Suppressor macrophage (primary cell): ENCODE measurements at regions not wholly inside any gene's neighbourhood (a gene's known extent, or its start where the extent isn't known, plus 50 kb on each side); places are given as distances from the start of the nearest gene placed in this dataset.
"Not testable (repeated sequence)": the region's sequence is repeated elsewhere in the genome, so short reads cannot be mapped to it uniquely, and the experiment has no call there.

Experiments
- DNase-seq, 4 experiments: peaks; one replicate each; pipeline ENCODE4 v3.0.0-alpha.2; 2020 to 2022

DNA sequence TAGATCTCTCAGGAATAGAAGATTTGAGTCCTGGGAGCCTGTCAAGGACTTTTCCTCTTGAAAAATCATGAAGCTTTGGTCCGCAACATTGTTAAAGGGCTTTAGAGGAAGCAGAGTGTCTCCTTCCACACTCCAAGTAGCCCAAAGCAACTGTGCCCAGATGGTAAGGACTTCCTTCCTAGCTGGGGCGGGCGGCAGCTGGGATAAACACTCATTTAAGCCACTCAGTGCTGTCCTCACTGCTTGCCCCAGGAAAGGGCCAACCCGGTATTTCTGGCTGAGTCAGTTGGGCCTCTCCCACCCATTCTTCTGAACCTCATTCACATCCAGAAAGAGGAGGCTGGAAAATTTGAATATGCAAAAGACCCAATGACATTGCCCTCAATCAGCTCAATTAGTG lies 144.3 kb downstream of the CHIC2 start:
- DNase-seq: peak; percentile 63 to 81 (median 75)

DNA sequence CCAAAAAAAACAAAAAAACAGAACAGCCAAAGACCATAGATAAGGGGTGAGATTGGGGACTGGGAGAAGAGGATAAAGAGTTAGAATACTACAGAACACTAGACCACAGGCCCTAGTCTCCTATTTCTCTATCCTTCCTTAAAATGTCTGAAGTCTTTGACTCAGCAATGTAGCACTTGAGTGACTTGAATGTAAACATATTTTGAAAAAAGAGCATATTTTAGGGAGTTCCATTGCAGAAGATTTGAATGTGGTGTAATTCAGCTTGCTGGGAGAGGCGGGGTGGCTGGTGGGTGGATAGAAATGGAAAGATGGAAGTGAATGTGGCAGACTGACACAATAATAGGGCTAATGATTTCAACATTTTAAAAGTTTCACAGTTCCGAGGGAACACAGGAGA lies 144.9 kb downstream of the CHIC2 start:
- DNase-seq: peak; percentile 75 to 91 (median 88)

DNA sequence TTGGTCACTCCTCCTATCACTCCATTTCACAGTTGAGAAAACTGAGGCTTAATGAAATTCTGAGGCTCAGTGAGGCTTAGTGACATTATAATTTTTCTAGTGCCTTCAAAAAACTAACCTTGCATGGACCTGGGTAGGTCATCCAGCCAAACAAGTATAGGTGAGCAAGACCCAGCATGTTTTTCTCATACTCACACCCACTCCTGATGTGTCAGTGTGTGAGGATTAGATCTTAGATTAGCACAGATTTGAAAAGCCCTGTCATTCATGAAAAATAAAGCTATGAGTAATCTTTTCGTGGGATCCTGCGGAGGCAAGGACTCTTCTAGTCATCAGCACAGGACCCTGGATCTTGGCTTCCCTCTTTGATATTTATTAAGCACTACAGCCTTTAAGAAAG lies 146.7 kb downstream of the CHIC2 start:
- peak; percentile 55 to 90 (median 66) for DNase-seq

DNA sequence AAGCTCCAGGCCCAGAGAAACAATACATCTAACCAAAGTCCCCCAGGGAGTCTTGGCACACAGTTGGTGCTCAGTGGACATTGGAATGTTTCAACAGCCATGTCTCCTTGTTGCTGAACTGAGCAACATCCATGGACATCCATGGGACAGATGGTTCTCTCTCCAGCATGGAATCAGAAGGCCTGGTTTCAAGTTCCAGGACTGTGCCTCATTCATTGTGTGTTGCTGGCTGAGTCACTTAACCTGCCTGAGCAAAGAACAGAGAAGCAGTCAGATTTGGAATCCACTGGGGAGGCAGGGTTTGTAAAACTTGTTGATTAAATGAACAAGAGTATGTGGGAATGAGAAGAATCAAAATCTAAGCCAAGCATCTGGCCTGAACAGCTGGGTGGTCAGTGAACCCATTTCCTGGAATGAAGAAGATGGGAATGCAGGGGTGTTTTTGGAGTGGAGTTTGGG lies 147.9 kb downstream of the CHIC2 start:
- no peak for DNase-seq

DNA sequence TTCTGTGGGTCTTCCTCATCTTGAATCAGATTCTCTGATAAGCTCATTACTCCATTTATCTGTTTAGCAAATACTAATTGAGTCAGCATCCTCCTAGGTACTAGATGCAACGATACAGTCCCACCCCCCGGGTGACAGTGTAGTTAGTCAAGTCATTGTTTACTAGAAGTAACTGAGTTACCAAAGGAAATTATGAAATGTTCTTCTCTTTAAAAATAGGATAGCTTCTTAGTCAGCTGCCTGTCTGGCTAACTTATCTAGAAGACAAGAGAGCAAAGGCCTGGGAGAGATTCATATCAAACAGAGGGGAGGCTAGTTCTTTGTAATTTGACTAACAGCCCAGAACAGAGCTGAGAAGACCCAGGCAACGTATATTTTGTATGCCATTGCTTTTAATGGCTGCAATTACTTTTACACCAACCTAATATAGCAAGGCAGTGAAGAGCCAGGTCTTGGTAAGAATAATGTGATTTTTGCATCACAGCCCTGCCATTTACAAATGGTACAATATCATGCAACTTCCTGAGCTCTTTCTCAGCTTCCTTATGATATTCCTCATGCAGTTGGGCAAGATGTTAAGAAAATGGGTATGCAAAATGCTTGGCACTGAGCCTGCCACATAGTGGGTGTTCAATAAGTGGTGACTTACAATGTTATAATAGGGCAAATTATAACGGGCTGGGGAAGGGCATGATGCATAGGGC lies 149.9 kb downstream of the CHIC2 start:
- DNase-seq: peak; percentile 75 to 94 (median 87)

DNA sequence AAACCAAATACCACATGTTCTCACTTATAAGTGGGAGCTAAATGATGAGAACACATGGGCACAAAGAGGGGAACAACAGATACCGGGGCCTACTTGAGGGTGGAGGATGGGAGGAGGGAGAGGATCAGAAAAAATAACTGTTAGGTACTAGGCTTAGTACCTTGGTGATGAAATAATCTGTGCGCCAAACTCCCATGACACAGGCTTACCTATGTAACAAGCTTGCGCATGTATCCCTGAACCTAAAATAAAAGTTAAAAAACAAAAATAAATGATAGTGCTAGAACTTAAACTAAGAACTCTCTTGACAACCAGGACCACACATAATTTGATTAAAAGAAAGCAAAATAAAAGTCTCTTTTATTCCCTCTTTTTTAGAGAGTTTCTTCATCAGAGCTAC lies 150.6 kb downstream of the CHIC2 start:
- DNase-seq: no peak

DNA sequence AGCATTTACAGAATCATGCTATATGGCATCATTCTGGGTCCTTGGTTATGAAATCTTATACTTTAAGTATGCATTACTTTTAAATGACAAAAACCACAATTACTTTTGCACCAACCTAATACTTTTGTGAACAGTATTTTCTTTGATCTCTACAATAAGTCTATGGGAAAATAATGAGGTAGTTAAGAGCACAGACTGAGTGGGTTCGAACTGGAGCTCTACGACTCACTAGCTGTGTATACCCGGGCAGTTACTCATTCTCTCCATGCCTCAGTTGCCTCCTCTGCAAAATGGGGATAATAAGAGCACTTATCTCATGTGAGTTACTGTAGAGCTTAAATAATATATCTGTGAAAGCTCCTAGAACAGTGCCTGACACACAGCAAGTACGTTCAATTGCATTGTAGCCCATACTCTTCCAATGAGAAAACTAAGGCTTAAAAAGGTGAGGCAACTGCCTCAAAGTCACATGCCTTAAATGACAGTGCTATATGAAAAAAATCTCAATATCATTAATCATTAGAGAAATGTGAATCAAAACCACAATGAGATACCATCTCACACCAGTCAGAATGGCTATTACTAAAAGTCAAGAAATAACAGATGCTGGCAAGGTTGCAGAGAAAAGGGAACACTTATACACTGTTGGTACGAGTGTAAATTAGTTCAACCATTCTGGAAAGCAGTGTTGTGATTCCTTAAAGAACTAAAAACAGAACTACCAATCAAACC lies 151.5 kb downstream of the CHIC2 start:
- peak in 1 of 4 experiments; percentile 23 for DNase-seq

DNA sequence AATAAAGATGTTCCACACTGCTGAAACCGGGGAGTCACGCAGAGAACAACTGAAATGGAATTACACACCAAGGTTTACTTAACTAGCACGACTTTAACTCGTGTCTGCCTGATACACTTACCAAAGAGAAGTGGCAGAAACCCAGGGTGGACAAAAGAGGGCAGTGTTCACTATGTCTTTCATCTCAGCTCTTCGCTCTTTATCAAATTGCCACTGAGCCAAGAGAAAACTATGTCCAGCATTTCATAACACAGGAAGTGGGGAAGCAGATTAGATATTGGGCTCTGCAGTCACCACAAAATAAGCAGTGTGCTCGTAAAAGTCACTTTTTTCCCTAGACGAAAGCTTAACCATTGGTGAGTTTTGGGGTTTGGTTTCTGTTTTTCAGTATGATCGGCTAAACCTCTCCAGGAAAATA lies 155.7 kb downstream of the CHIC2 start:
- DNase-seq: peak; percentile 61 to 83 (median 75)

DNA sequence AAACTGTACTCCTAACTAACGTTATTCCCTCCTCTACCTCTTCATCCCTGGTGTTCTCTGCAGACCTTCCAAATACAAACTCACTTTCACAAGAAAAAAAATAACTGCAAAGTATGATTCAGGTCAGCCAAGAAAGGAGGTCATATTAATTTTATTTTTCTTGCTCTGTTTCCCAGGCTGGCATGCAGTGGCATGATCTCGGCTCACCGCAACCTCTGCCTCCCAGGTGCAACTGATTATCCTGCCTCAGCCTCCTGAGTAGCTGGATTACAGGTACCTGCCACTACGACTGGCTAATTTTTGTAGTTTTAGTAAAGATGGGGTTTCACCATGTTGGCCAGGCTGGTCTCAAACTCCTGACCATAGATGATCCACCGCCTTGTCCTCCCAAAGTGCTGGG lies 156.6 kb downstream of the CHIC2 start:
- no peak for DNase-seq

DNA sequence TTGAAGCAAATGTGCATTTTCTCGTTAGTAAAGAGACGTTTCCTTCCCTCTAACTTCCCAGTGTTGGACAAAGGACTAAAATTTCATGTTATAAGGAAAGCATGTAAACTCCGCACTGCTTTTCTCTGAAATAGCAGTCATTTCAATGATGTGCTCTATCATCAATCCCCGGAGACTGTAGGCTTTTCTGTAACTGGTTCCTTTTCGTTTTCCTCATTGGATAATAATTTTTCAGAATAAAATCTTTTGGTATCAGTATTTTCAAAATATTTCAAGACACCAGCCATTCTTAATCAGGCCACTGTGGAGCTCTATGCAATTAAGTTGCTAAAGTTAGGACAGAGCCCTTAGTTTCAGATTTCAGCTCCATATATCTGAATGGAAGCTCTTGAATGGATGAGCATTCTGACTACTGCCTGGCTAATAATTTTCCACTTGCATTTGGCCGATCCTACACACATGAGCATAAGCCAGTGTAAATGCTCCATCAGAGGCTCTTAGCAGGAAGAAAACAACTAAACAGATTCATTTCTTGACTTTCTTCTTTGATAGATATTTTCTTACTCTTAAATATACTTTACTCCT lies 157.7 kb downstream of the CHIC2 start:
- no peak for DNase-seq

DNA sequence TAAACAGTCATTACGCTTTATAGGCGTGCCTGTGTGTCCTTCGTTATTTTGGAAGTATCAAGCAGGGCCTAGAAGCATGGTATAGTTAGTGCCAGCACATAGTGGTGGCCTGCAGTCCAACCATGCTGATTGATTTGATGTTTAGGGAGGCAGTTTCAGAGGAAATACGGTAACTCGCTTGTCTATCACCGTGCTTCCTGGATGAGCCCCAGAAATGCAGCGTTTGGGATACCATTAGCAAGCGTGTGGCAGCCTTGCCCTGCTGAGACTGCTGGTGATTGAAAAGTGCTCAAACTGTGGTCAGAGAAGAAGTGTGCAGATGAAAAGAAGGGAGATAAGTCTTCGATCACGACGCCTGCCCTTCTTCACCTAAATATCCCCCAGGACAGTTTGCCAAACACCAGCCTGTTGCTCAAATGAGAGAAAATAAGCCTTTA lies 158.4 kb downstream of the CHIC2 start:
- DNase-seq: peak; percentile 6 to 58 (median 48)

DNA sequence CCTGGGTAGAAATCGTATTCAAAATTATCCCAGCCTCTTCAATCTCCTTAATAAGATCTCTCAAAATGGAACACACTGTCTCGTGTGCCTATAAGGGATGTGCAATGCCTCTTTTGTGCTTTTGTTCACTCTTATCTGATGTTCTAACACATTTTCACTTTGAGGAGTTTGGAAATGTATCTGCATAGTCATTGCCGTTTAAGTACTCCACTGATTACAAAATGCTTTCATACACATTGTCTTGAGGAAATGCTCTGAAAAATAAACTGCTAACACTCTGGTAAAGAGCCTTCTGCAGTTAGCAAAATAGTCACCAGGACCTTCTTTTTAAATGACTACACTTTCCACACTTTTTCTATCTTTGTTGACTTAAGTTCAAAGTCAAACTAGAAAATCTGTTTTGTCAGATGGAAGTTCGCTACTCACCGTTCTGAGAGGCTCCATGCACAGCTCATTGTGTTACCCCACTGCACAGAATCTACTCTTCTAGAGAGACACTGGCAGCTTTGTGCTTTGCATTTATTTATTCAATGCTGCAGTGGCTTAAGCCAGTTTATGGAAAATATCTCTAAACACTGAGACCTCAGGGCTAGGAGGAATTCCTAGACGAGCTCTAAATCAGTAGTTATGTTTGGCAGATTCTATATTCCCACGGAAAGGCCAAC lies 159.0 kb downstream of the CHIC2 start:
- no peak for DNase-seq

DNA sequence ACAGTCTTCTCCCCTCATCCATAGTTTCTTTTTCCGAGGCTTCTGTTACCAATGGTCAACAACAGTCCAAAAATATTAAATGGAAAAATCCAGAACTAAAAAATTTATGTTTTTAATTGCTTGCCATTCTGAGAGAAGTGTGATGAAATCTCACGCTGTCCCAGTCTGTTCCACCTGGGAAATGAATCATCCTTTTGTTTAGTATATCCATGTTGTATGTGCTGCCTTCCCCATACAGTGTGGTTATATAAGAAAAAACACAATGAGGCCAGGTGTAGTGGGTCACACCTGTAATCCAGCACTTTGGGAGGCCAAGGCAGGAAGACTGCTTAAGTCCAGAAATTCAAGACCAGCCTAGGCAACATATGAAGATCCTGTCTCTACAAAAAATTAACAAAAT lies 161.6 kb downstream of the CHIC2 start:
- no peak for DNase-seq

DNA sequence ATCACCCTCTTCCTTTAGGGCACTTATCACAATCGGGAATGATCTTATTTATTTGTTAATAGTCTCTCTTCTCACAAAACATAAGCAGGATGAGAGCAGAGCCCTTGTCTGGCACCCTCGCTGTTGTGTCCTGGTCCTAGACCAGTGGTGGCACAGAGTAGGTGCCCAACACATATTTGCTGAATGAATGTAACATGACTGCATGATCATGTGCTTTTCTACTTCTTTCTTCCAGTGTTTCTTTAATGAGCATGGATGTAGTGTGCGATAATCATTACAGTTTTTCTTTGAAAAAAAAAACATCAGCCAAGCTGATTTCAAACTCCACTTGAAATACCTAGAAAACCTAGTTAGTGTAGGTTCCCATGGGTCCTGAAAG lies 164.1 kb downstream of the CHIC2 start:
- DNase-seq: no peak

DNA sequence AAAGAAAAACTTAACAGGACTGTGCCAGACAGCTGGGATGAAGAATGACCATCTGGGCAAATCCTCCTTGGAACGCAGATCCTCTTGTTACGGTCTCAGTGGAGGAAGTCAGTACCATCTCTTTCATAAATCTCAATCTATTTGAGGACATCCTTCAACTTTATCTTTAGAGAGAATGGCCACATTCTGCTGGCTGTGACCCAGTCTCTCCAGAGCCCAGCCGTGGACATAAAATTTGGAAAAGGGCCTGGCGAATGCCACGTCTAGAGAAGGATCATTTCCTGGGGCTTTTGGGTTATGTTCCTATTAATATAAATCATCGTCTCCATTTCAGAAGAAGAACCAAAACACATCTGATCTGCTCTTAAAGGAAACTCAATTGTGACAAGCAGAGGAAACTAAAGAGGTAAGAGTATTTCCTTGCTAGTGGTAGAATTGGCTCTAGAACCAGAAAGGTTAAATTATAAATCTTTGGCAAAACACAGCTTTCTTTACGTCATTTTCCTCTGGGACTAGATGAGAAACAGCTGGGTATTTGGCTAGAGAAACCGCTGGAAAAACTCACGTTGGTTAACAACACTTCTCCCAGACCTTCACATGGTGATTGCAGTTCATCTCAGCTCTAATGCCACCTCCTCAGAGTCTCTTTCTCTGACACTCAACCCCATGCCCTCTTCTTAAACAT lies 164.7 kb downstream of the CHIC2 start:
- DNase-seq: no peak

DNA sequence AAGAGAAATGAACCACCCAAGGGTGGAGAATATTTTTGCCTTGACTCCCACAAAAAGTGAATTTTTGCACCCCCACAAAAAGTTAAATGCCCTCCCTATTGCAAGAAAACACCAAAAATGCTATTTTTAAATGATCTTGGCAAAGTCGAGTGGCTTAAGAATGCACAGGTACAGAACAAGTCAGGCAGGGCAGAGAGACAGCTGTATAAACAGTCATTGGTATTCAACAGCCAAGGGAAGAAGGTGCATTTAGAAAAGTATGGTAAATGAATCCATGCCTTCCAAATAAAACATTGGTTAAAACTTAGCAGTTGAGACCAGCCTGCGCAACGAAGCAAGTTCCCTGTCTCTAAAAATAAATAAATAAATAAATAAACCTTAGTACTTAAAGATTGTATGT lies 169.3 kb downstream of the CHIC2 start:
- no peak for DNase-seq

DNA sequence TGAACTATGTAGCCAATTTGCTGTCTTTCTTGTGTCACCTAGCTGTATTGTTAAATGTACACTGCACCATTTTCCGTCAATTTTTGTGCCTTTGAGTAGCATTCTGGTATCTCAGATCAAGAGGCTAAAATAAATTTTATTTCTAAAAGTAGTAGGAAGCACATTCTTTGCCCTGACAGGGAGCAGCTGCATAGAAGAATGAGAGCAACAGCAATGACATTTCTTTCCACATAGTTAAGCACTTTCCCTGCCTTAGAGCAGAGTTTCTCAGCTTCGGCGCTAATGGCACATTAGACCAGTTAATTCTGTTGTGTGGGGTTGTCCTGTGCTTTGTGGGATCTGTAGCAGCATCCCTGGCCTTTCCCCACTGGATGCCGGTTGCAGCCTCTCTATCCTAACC lies 173.9 kb downstream of the CHIC2 start:
- DNase-seq: no peak

DNA sequence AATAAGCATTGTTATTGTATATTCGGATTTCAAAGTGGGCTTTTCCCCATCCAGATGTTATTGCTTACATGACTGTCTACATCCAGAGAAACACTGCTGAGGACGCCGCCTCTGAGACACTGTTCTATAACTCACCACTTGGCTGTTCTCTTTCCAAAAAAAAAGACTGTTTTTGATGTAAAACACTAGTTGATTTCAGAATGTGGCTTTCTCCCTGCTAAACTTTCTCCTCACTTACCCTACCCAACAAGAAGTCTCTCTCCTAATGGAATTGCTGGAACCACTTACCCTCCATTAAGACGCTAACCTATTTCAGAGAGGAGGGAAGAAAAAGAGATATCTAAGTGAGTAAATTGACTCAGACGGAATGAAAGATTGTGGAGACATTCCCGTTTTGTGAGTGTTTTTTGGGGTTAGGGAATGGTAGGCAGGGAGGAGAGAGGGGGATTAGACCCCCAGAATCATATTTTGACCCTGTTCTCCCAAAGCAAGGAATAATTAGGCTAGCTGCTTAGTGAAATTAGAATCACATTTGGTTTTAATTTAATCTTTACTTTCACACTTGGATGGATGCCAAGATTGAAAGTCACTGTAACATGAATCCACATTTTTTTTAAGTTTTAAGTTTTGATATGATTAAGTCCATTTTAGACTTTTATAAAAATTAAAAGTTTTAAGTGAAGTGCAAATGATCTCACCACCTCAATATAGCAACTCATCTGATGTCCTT lies 174.9 kb downstream of the CHIC2 start:
- no peak for DNase-seq

DNA sequence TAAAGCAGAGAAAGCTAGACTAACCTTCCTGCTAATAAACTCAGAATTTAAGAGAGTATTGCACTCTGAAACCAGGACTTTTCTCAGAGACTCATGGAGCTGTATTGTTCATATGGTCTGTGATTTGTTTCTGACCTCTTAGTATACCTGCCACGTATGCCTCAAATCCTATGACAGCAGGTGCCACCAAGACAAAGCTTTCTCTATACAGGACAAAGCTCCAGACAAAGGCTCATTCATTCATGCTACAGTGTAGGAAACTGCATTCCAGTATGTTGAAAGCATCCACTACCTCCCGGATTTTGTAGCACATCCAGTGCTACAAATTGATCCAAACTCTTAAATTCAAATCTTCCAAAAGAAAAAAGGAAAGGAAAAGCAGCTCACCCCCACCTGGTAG lies 178.3 kb downstream of the CHIC2 start:
- DNase-seq: no peak

DNA sequence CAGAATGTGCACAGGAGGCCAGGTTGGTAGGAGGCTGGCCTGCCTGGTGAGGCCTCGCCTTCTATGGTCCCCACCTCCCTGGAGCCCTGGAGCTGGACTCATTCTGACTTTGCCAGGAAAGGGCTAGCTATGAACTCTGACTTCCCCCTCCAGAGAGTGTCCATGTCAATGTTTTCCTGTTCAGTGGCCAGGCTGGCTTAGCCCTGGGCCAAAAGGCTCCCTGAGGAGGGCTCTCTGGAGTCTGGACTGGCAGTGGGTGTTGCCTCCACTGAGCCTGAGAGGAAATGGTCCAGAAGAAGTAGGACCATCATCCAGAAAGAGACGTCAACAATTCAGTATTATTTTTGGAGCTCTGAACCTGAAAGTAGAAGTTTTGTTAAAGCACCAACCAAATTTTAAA lies 178.7 kb downstream of the CHIC2 start:
- DNase-seq: no peak

DNA sequence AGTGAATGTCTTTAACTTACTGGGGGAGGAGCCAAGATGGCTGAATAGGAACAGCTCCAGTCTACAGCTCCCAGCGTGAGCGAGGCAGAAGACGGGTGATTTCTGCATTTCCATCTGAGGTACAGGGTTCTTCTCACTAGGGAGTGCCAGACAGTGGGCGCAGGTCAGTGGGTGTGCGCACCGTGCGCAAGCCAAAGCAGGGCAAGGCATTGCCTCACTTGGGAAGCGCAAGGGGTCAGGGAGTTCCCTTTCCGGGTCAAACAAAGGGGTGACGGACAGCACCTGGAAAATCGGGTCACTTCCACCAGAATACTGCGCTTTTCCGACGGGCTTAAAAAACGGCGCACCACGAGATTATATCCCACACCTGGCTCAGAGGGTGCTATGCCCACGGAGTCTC lies 187.3 kb downstream of the CHIC2 start:
- not testable (repeated sequence) for DNase-seq

DNA sequence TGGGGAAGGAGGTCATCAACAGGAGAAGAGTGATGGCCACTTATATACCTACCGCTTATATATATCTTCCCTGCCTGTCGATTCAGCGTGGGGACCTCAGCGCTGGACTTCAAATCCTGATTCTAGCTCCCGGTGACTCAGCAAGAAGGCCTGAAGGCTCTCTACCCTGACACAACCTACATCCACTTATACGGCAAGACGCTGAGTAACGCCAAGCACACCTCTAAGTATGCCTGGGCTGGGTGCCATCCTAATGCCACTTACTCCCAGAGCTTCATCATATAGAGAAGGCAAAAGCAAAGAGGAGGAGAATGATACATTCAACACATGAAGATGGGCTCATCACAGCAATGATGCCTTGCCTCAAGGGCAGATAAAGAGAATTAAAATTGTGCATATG lies 198.3 kb downstream of the CHIC2 start:
- no peak for DNase-seq
